Peyer's patch (tissue), 4 donors: ENCODE measurements at regions not wholly inside any gene's neighbourhood (a gene's known extent, or its start where the extent isn't known, plus 50 kb on each side); places are given as distances from the start of the nearest gene placed in this dataset.

Experiments used
- POLR2A ChIP-seq, 2 donors: fragments of 450-650 bp; IDR thresholded peaks; one replicate each; pipeline ENCODE4 v1.5.1; 2017; ENCODE audit warnings: antibody characterized with exemption in 2 of 2, mild to moderate bottlenecking in 2 of 2, moderate library complexity in 2 of 2
- TF ChIP-seq, protein P1 (sequence below), 6 experiments: fragments of 450-650 bp in 4 of 6; fragments of 200-600 bp in 2 of 6; sonication (generic) in 1 of 6; IDR thresholded peaks; one replicate each; pipeline ENCODE4 v1.5.1; 2017 to 2019; ENCODE audit warnings: antibody characterized with exemption in 6 of 6, mild to moderate bottlenecking in 3 of 6, moderate library complexity in 1 of 6

DNA sequence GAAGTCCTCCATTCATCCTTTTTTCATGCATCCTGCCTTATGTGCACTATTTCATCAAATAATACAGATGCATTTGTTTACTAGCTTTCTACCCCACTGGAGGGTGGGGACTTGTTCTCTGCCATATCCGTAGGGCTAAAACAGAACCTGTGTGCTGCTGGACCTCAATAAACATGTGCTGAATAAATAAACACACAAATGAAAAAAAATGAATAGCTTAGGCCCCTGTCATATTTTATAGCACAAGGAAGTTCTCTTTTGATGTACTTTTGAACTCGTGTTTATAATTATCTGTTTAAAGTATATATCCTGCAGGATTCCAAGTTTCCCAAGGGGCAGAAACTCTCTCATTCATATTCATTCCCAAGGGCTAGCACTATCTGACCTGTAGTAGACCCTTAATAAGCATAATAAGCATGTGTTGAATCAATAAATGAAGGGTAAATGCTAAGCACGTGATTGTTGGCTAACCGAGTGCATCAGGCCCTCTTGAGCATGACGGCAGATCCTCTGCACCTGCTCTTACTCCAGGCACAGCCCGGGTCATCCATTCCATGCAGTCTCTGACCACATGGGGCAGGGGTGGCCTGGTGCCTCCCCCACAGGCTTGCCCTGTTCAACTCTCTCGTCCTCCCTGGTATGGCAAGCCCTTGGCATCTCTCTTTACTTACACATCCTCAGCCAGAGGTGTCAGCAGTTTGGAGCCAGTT, 474.1 kb upstream of the ZMIZ1 start:
- no peak for TF ChIP-seq POLR2A (IDR thresholded peaks at IDR 0.05)
- TF ChIP-seq, protein P1, sequence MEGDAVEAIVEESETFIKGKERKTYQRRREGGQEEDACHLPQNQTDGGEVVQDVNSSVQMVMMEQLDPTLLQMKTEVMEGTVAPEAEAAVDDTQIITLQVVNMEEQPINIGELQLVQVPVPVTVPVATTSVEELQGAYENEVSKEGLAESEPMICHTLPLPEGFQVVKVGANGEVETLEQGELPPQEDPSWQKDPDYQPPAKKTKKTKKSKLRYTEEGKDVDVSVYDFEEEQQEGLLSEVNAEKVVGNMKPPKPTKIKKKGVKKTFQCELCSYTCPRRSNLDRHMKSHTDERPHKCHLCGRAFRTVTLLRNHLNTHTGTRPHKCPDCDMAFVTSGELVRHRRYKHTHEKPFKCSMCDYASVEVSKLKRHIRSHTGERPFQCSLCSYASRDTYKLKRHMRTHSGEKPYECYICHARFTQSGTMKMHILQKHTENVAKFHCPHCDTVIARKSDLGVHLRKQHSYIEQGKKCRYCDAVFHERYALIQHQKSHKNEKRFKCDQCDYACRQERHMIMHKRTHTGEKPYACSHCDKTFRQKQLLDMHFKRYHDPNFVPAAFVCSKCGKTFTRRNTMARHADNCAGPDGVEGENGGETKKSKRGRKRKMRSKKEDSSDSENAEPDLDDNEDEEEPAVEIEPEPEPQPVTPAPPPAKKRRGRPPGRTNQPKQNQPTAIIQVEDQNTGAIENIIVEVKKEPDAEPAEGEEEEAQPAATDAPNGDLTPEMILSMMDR (IDR thresholded peaks at IDR 0.05): no peak
